COLO668 (cell line): ENCODE measurements at regions not wholly inside any gene's neighbourhood (a gene's known extent, or its start where the extent isn't known, plus 50 kb on each side); places are given as distances from the start of the nearest gene placed in this dataset.
"Not testable (repeated sequence)": the region's sequence is repeated elsewhere in the genome, so short reads cannot be mapped to it uniquely, and the experiment has no call there.

Source experiments
- DNase-seq: peaks from one replicate; lab custom pipeline; 2025; ENCODE audit not compliant: unreplicated experiment; lab: John Stamatoyannopoulos, UW

GRCh38 chr12:46628176-46628575, 197.6 kb downstream of the SLC38A4 start:
- no peak for DNase-seq

DNA sequence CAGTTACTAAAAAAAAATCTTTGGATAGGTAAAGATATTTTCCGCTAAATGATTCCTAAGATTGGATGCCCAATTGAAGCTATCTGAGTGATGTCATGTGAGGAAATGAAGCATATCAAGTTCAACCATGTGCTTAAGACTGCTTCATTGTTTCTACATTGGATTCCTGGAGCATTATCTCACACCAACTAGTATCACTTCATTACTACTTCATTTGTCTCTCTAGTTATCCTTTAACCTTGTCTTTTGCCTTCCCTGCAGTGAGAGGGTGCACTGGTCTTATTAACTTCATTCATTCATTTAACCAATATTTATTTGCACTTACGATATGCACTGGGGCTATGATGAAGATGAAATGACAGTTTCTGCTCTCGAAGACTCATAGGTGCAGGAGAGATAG, 198.1 kb downstream of the SLC38A4 start:
- no peak for DNase-seq

- not testable (repeated sequence) for DNase-seq
Observed at GRCh38 chr12:46619474-46619873, 206.3 kb downstream of the SLC38A4 start.

GRCh38 chr12:46617737-46618136, 208.1 kb downstream of the SLC38A4 start:
- DNase-seq = not testable (repeated sequence)

DNA sequence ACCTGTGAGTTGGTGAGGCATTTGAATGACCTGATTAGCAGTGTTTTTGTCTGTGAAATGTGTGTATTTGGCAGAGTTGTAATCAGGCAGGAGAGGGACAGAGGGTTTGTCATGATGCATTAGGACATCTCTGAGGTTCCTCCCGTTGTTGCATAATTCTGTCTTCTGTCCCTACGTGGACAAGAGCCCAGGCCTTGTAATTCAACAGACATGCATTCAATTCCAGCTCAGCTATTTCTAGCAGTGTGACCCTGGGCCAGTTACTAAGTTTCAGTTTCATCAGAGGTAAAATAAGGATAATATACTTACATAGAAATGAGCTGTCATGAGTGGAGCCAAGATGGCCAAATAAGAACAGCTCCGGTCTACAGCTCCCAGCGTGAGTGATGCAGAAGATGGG, 208.6 kb downstream of the SLC38A4 start:
- no peak for DNase-seq

DNA sequence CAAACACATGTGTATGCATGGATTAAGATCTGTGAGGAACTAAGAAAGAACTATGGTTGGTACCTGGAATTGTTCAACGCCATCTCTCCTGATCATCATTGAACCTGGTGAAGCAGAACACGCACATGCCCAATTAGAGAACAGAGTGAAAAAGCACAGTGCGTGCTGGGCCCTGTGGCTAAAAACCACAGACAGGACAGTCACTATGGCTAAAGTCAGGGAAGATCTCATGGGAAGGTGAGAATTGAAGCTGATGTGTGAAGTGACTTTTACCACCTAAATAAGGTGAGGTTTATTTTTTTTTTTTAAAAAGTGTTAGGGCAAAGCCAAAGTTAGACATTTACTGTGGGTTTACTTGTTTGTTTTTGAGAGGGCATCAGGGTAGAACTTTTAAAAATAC, 215.0 kb downstream of the SLC38A4 start:
- no peak for DNase-seq

GRCh38 chr12:46609674-46610073, 216.1 kb downstream of the SLC38A4 start:
- DNase-seq = no peak

GRCh38 chr12:46609273-46609623, 216.5 kb downstream of the SLC38A4 start:
- no peak for DNase-seq

DNA sequence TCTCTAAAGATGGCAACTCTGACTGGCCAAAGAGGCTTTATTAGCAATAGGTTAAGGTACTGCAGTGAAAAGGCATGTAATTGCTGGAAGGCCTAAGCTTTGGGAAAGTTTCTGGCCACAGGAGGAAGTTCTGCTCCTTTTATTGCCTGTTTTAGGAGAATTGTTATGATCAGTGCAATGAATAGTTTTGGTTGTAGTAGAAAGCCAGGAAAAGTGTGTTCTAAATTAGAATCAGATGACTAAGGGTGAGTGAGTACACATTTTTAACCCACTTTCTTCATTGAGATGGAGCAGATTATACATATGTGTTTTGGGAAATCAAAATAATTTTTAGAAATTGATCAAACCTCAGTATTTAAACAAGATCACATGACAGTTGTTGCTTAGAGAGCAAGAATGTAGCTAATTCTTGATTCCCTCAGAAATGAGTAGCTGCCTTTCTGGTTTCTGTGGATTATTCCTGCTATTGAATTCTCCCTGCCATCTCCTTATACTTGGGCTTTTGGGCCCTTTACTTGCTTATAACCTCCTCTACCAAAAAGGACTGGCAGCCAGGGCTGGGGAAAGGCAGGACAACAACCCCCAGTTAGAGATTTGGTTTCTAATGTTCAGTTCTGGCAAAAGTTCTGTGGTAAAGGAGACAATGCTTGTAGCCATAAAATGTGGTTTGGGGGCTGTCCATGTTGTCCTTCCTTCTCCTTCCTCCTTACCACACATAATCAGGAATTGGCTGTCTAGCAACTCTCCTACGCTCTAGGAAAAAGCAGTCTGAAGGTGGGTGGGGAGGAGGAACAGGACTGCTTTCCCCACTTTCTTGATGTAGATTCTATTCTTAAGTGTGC, 217.1 kb downstream of the SLC38A4 start:
- no peak for DNase-seq

DNA sequence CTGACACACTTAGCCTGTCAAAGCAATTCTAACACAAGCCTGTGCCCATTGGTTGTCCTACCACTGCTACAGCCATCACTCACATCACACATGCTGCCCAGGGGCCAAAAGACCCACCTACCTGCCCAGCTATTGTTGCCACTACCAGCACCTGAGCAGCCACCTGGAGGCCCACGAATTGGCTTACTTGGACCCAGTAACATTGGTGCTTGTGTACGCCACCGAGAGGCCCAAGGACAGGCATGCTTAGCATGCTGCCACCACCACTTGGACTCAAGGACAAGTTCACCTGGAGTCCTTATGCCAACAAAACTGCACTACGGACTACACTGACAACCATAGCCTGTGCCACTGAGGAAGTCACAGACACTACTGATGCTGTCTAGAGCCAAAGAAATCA, 221.1 kb downstream of the SLC38A4 start:
- DNase-seq = no peak

DNA sequence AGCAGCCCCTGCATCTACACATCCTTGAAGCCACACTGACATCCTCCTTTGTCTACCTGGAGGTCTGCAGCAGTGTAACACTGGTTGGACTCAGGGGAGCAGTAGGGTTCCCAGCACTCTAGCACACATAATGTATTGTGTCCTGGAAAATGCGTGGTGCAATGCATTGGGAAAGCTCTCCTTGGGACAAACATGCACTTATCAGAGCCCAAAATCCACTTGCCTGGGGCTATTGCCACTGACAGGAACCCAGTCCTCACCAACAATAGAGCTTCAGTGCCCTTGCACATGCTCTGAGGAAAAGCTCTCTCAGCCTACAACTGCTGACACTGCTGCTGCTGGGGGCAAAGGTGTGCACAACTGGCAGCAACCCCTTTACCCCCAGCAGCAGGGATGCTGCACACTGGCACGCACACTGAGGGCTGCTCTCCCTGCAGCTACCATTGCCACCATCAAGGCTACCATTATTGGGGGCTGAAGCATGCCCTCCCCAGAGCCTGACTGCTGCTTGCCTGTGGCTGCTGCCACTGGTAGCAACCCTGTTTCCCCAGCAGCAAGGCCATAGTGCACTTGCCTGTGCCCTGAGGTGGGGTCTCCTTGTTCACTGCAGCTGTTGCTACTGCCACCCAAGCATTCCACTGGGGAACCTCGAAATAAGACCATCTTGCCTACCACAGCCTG, 221.9 kb downstream of the SLC38A4 start:
- no peak for DNase-seq

GRCh38 chr12:46602474-46602873, 223.3 kb downstream of the SLC38A4 start:
- no peak for DNase-seq

GRCh38 chr12:46590991-46591703, 218.6 kb upstream of the SLC38A2 start:
- no peak for DNase-seq

GRCh38 chr12:46585854-46586621, 213.5 kb upstream of the SLC38A2 start:
- peak; percentile 77 for DNase-seq

- DNase-seq = not testable (repeated sequence)
Observed at GRCh38 chr12:46584098-46584497, 211.5 kb upstream of the SLC38A2 start.

GRCh38 chr12:46581990-46582389, 209.4 kb upstream of the SLC38A2 start:
- DNase-seq = not testable (repeated sequence)

- DNase-seq = no peak
Observed at GRCh38 chr12:46580445-46580844, 207.9 kb upstream of the SLC38A2 start.

GRCh38 chr12:46579474-46579873, 206.9 kb upstream of the SLC38A2 start:
- DNase-seq = no peak

GRCh38 chr12:46578190-46578982, 205.8 kb upstream of the SLC38A2 start:
- DNase-seq = no peak

DNA sequence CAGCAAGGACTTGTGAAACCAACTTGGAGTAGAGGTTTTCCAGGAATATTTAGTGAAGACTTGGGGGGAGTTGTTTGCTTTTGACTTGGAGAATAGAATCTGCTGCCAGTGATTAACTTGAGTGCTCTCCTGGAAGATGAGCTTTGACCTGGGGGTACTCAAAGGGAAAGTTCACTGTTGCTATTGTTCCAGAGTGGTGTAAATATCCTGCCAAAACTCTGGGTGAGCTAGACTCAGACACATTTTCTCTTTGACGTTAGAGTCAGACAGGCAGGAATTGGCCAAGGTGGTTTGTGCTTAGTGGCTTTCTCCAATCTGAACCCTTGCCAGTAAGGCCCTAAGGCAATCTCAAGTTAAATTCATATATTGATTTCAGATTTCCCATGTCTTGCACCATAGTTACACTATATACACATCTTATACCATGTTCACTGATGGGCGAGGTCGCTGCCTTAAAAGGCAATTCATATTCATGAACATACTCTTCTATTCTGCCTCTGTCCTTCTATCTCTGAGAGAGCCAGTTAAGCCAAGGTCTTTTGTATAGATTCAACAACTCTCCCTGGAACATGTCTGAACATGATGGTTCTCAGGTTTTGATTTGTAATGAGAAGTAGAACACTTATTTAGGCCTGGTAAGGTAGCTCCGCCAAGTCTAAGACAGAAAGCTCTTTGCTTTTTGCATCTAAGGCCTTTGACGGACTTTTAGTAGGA, 204.6 kb upstream of the SLC38A2 start:
- DNase-seq = no peak
